SK-N-MC (cell line): ENCODE measurements at regions not wholly inside any gene's neighbourhood (a gene's known extent, or its start where the extent isn't known, plus 50 kb on each side); places are given as distances from the start of the nearest gene placed in this dataset.

Source experiments
- EZH2 ChIP-seq: fragments of 200-600 bp; sonication (generic); IDR thresholded peaks from one replicate; pipeline ENCODE4 v1.6.1; 2017; ENCODE audit warnings: antibody characterized with exemption
- FOXP2 ChIP-seq: optimal IDR thresholded peaks from 2 replicates; pipeline ENCODE3; 2011; ENCODE audit warnings: mild to moderate bottlenecking, moderate library complexity; ENCODE audit not compliant: insufficient read depth; ENCODE audit errors: extremely low read length, control extremely low read depth
- POLR2AphosphoS5 ChIP-seq: IDR thresholded peaks from 2 replicates; pipeline ENCODE4 v1.6.1; 2012; ENCODE audit warnings: mild to moderate bottlenecking, low read depth, low read length, borderline replicate concordance

GRCh38 chr14:25615174-25615573 is 565.2 kb upstream of the STXBP6 start:
- TF ChIP-seq EZH2 (no peak), POLR2AphosphoS5 (no peak), FOXP2 (no peak)
